Endothelial cell (in vitro differentiated cells): ENCODE measurements at regions not wholly inside any gene's neighbourhood (a gene's known extent, or its start where the extent isn't known, plus 50 kb on each side); places are given as distances from the start of the nearest gene placed in this dataset.

Source experiments
- DNase-seq: peaks from one replicate; pipeline ENCODE4 v3.0.0; 2021; ENCODE audit warnings: low spot score
- H3K27ac Mint-ChIP-seq: one replicate; pipeline ENCODE4 v1.8.0; 2021; ENCODE audit warnings: mixed read lengths, inconsistent platforms; ENCODE audit not compliant: unreplicated experiment
- H3K27me3 Mint-ChIP-seq: one replicate; pipeline ENCODE4 v1.8.0; 2021; ENCODE audit warnings: mild to moderate bottlenecking, moderate library complexity, mixed read lengths, inconsistent platforms; ENCODE audit not compliant: unreplicated experiment
- H3K36me3 Mint-ChIP-seq: one replicate; pipeline ENCODE4 v1.8.0; 2021; ENCODE audit warnings: mild to moderate bottlenecking, low read depth, mixed read lengths, inconsistent platforms; ENCODE audit not compliant: unreplicated experiment
- H3K4me1 Mint-ChIP-seq: one replicate; pipeline ENCODE4 v1.8.0; 2021; ENCODE audit warnings: mild to moderate bottlenecking, mixed read lengths, inconsistent platforms; ENCODE audit not compliant: unreplicated experiment
- H3K4me3 Mint-ChIP-seq: one replicate; pipeline ENCODE4 v1.8.0; 2021; ENCODE audit warnings: mild to moderate bottlenecking, mixed read lengths, inconsistent platforms; ENCODE audit not compliant: unreplicated experiment
- H3K9me3 Mint-ChIP-seq: one replicate; pipeline ENCODE4 v1.8.0; 2021; ENCODE audit warnings: mixed read lengths, inconsistent platforms; ENCODE audit not compliant: unreplicated experiment
- CTCF ChIP-seq: fragments of 200-600 bp; sonication (generic); IDR thresholded peaks from one replicate; pipeline ENCODE4 v1.5.0; 2021; ENCODE audit warnings: antibody characterized with exemption; ENCODE audit not compliant: unreplicated experiment

GRCh38 chr16:66172463-66172862 lies 194.0 kb upstream of the CDH5 start:
- Mint-ChIP-seq H3K9me3 (no peaks in the 10 kb centered on the region), H3K27me3 (peaks cover 2% of the 10 kb centered on the region), H3K27ac (no peak overlapping the region), H3K36me3 (no peaks in the 10 kb centered on the region), H3K4me3 (no peak overlapping the region), H3K4me1 (peaks cover 3% of the 10 kb centered on the region)
- no peak for TF ChIP-seq CTCF
- DNase-seq, result no peak

- H3K36me3 Mint-ChIP-seq, result no peaks in the 10 kb centered on the region
- H3K4me1 Mint-ChIP-seq, result peaks cover 3% of the 10 kb centered on the region
- no peak for TF ChIP-seq CTCF
- H3K4me3 Mint-ChIP-seq, result no peak overlapping the region
- H3K9me3 Mint-ChIP-seq, result no peaks in the 10 kb centered on the region
- H3K27ac Mint-ChIP-seq, result no peak overlapping the region
- peaks cover 2% of the 10 kb centered on the region for H3K27me3 Mint-ChIP-seq
- DNase-seq, result no peak
These were observed 194.9 kb upstream of the CDH5 start for GRCh38 chr16:66171578-66171977.

- Mint-ChIP-seq H3K4me3 (no peak overlapping the region), H3K36me3 (no peaks in the 10 kb centered on the region), H3K27me3 (peaks cover 2% of the 10 kb centered on the region), H3K27ac (no peak overlapping the region), H3K4me1 (peaks cover 3% of the 10 kb centered on the region), H3K9me3 (no peaks in the 10 kb centered on the region)
- no peak for DNase-seq
- no peak for TF ChIP-seq CTCF
These were observed 195.5 kb upstream of the CDH5 start for GRCh38 chr16:66170989-66171388.

GRCh38 chr16:66169817-66170216 lies 196.7 kb upstream of the CDH5 start:
- no peak for DNase-seq
- no peaks in the 10 kb centered on the region for H3K9me3 Mint-ChIP-seq
- H3K36me3 Mint-ChIP-seq, result no peaks in the 10 kb centered on the region
- no peak overlapping the region for H3K27ac Mint-ChIP-seq
- no peak for TF ChIP-seq CTCF
- H3K4me1 Mint-ChIP-seq, result no peaks in the 10 kb centered on the region
- H3K4me3 Mint-ChIP-seq, result no peak overlapping the region
- peaks cover 2% of the 10 kb centered on the region for H3K27me3 Mint-ChIP-seq

- Mint-ChIP-seq H3K9me3 (no peaks in the 10 kb centered on the region), H3K27me3 (peaks cover 2% of the 10 kb centered on the region), H3K36me3 (no peaks in the 10 kb centered on the region), H3K4me1 (no peaks in the 10 kb centered on the region), H3K4me3 (no peak overlapping the region), H3K27ac (no peak overlapping the region)
- DNase-seq, result no peak
- no peak for TF ChIP-seq CTCF
These were observed 197.7 kb upstream of the CDH5 start for GRCh38 chr16:66168777-66169176.
